ENCODE measurements at regions not wholly inside any gene's neighbourhood (a gene's known extent, or its start where the extent isn't known, plus 50 kb on each side); places are given as distances from the start of the nearest gene placed in this dataset.

DNA sequence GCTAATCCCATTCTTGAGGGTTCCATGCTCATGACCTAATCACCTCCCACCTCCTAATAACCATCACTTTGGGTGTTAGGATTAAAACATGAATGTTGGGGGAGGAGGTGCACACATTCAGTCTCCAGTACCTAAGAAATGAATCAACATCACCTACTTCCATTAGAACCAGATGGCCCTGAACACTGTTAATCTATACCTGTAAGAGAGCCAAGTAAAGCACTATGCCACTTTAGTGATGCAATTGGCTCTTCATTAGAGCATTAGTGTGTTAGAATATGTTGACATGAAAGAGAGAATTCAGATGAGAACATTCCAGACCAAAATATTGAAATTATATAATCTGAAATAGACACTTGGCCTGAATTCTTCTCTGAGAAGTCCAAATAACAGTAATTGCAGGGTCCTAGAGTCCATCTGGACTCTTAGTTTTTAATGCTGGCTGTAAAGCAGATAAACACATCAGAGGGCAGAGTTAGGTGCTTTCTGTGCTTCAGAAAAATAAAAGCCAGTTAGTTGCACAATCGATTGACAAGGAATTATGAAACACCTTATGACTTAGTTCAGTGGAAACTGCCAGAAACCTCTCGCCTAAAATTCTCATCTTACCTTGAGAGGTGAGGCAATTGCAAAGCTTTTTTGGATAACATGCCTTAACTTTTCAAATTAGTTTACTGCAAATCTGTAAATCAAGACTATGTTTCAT lies 923.7 kb downstream of the SLC4A3 start:
- DNase-seq: no peak
- H3K4me3 Mint-ChIP-seq: no peak overlapping the region
- no peaks in the 10 kb centered on the region for H3K27me3 ChIP-seq (ENCODE audit: control insufficient read depth in 1 of 2, insufficient read depth in 2 of 2, low read length in 2 of 2)
- H3K27ac ChIP-seq (ENCODE audit: low read depth in 1 of 2, low read length in 2 of 2): no peak overlapping the region
- no peaks in the 10 kb centered on the region for H3K4me1 Mint-ChIP-seq (ENCODE audit: low read depth)
- intact Hi-C loops (cut with DNase I, micrococcal nuclease): no loop called here
- no peak for ATAC-seq (ENCODE audit: poor library complexity)
- H3K27me3 Mint-ChIP-seq: no peaks in the 10 kb centered on the region
- ChIA-PET POLR2A (no interaction called here), CTCF (no interaction called here)
- H3K27ac Mint-ChIP-seq: no peak overlapping the region
- no peaks in the 10 kb centered on the region for H3K36me3 Mint-ChIP-seq (ENCODE audit: low read depth)
- peaks cover 2% of the 10 kb centered on the region for H3K9me3 Mint-ChIP-seq
- H3K9me3 ChIP-seq (ENCODE audit: control insufficient read depth in 1 of 2, insufficient read depth in 1 of 2, low read length in 2 of 2): no peaks in the 10 kb centered on the region
- H3K4me3 ChIP-seq (ENCODE audit: low read length): no peak overlapping the region
- TF ChIP-seq, protein P1, sequence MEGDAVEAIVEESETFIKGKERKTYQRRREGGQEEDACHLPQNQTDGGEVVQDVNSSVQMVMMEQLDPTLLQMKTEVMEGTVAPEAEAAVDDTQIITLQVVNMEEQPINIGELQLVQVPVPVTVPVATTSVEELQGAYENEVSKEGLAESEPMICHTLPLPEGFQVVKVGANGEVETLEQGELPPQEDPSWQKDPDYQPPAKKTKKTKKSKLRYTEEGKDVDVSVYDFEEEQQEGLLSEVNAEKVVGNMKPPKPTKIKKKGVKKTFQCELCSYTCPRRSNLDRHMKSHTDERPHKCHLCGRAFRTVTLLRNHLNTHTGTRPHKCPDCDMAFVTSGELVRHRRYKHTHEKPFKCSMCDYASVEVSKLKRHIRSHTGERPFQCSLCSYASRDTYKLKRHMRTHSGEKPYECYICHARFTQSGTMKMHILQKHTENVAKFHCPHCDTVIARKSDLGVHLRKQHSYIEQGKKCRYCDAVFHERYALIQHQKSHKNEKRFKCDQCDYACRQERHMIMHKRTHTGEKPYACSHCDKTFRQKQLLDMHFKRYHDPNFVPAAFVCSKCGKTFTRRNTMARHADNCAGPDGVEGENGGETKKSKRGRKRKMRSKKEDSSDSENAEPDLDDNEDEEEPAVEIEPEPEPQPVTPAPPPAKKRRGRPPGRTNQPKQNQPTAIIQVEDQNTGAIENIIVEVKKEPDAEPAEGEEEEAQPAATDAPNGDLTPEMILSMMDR (IDR thresholded peaks at IDR 0.05): no peak
- H3K4me1 ChIP-seq (ENCODE audit: insufficient read depth, low read length): no peaks in the 10 kb centered on the region
- no peaks in the 10 kb centered on the region for H3K36me3 ChIP-seq (ENCODE audit: insufficient read depth, low read length)

DNA sequence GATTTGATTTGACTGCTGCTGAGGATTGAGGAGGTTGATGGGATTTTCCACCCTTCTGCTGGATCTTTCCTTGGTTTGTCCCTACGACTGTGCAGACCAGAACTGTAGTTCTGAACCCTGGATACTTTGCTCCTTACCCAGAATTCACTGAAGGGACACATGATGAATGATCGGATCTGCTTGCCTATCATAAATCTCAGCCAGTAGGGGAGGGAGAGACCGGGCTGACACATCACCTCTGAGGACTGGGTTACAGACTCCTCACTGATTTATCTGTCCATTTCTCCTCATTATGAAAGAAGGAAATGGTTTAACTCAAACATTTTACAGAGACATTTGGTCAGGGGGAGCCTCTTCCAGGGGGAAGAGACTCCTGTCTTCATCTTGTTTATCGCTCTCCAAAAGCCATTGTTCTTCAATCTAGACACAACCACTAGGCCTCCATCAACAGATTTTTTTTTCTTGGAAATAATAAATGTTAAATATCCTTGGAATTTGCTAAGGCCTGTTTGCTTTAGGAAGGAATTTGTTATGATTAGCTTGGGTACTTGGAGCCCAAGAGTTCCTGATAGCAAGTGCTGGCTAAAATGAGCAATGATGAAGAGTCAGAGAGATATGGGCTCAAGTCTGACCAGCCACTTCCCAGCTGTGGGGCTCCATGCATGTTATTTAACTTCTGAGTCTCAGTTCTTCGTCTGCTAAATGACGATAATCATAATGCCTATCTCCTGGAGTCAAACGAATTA lies 925.5 kb downstream of the SLC4A3 start:
- no peak overlapping the region for H3K4me3 Mint-ChIP-seq
- no peaks in the 10 kb centered on the region for H3K27me3 Mint-ChIP-seq
- intact Hi-C loops (cut with DNase I, micrococcal nuclease): no loop called here

DNA sequence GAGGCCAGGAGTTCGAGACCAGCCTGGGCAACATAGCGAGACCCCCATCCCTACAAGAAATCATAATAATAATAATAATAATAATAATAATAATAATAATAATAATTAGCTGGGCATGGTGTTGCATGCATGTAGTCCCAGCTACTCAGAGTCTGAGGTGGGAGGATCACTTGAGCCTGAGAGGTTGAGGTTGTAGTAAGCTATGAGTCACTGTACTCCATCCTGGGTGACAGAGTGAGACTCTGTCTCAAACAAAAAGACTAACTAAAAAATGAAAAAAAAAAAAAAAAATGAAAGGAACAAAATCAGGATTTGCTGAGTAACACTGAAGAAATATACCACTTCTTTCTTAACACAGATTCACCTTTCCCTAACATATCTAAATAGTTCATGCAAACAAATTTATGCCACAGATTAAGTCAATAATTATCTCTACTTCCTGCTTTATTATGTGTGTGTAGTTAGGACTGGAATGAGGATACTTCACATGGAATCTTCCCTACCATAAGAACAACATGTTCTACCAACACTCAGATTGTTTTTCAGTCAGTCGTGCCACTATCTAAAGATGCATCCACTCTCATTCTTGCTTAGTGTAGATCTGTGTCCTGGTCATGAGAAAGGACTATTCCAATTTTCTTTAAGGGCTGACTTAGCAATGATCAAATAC lies 928.7 kb downstream of the SLC4A3 start:
- Mint-ChIP-seq H3K9me3 (no peaks in the 10 kb centered on the region), H3K27ac (no peak overlapping the region), H3K36me3 (ENCODE audit: low read depth) (no peaks in the 10 kb centered on the region), H3K27me3 (no peaks in the 10 kb centered on the region), H3K4me1 (ENCODE audit: low read depth) (no peaks in the 10 kb centered on the region), H3K4me3 (no peak overlapping the region)
- peaks cover 0 to 8% of the 10 kb centered on the region in 2 experiments for H3K9me3 ChIP-seq (ENCODE audit: control insufficient read depth in 1 of 2, insufficient read depth in 1 of 2, low read length in 2 of 2)
- no peaks in the 10 kb centered on the region for H3K27me3 ChIP-seq (ENCODE audit: control insufficient read depth in 1 of 2, insufficient read depth in 2 of 2, low read length in 2 of 2)
- TF ChIP-seq, protein P1 (IDR thresholded peaks at IDR 0.05): no peak
- intact Hi-C loops (cut with DNase I, micrococcal nuclease): no loop called here
- no peak for DNase-seq
- no peak for ATAC-seq (ENCODE audit: poor library complexity)
- no peaks in the 10 kb centered on the region for H3K36me3 ChIP-seq (ENCODE audit: insufficient read depth, low read length)
- POLR2A ChIA-PET: no interaction called here
- no peak overlapping the region for H3K4me3 ChIP-seq (ENCODE audit: low read length)
- CTCF ChIA-PET: interaction anchor here (0.7 kb wide), 1 partner anchor 413 kb away, joined by 3 read pairs; no protein-coding TSS in a partner anchor
- H3K4me1 ChIP-seq (ENCODE audit: insufficient read depth, low read length): no peaks in the 10 kb centered on the region
- no peak overlapping the region for H3K27ac ChIP-seq (ENCODE audit: low read depth in 1 of 2, low read length in 2 of 2)

More for the DNA sequence above, 925.5 kb downstream of the SLC4A3 start:
- ATAC-seq (ENCODE audit: poor library complexity) (no peak), DNase-seq (no peak)
- Histone ChIP-seq H3K4me3 (ENCODE audit: low read length) (no peak overlapping the region), H3K4me1 (ENCODE audit: insufficient read depth, low read length) (no peaks in the 10 kb centered on the region), H3K27me3 (ENCODE audit: control insufficient read depth in 1 of 2, insufficient read depth in 2 of 2, low read length in 2 of 2) (no peaks in the 10 kb centered on the region), H3K27ac (ENCODE audit: low read depth in 1 of 2, low read length in 2 of 2) (no peak overlapping the region), H3K36me3 (ENCODE audit: insufficient read depth, low read length) (no peaks in the 10 kb centered on the region), H3K9me3 (ENCODE audit: control insufficient read depth in 1 of 2, insufficient read depth in 1 of 2, low read length in 2 of 2) (no peaks in the 10 kb centered on the region)
- Mint-ChIP-seq H3K9me3 (no peaks in the 10 kb centered on the region), H3K36me3 (ENCODE audit: low read depth) (no peaks in the 10 kb centered on the region), H3K27ac (no peak overlapping the region), H3K4me1 (ENCODE audit: low read depth) (no peaks in the 10 kb centered on the region)
- TF ChIP-seq, protein P1 (IDR thresholded peaks at IDR 0.05): no peak
- ChIA-PET POLR2A (no interaction called here), CTCF (no interaction called here)
